SK-N-SH treated with all-trans-retinoic acid at 6 μM for 48 hours (cell line): ENCODE measurements at regions not wholly inside any gene's neighbourhood (a gene's known extent, or its start where the extent isn't known, plus 50 kb on each side); places are given as distances from the start of the nearest gene placed in this dataset.

Source experiments
- POU6F1 ChIP-seq: fragments of 250-450 bp; sonication (Bioruptor Pico); IDR thresholded peaks from 2 replicates; pipeline ENCODE4 v1.8.0; 2021; ENCODE audit warnings: low read depth, mild to moderate bottlenecking, moderate library complexity, borderline replicate concordance
- TOX ChIP-seq: fragments of 250-450 bp; sonication (Bioruptor Pico); IDR thresholded peaks from 2 replicates; pipeline ENCODE4 v1.8.0; 2021; ENCODE audit warnings: mild to moderate bottlenecking, moderate library complexity, borderline replicate concordance

- TF ChIP-seq POU6F1 (no peak), TOX (no peak)
Measured at GRCh38 chr1:59015708-59016107, 231.9 kb upstream of the JUN start.
